B cell (primary cell): ENCODE measurements at regions not wholly inside any gene's neighbourhood (a gene's known extent, or its start where the extent isn't known, plus 50 kb on each side); places are given as distances from the start of the nearest gene placed in this dataset.

Experiments used
- ATAC-seq: fragments of 200-7000 bp; cut with Tn5 transposase; one replicate; pipeline ENCODE4 v1.10.0; 2021; ENCODE audit warnings: low read depth, mild to moderate bottlenecking, moderate number of reproducible peaks, moderate library complexity
- CTCF ChIA-PET: fragments of 350-600 bp; sonication (Branson Sonifier 250); formaldehyde crosslinking; loops from one replicate; lab custom pipeline; 2021; ENCODE audit warnings: antibody characterized with exemption, inconsistent platforms; lab: Charles Lee
- POLR2A ChIA-PET: fragments of 350-600 bp; sonication (Branson Sonifier 250); formaldehyde crosslinking; loops from one replicate; lab custom pipeline; 2021; ENCODE audit warnings: antibody characterized with exemption; lab: Charles Lee
- DNase-seq: peaks from one replicate; pipeline ENCODE4 v3.0.0; 2013
- H2AFZ ChIP-seq: 2 replicates; pipeline ENCODE4 v1.6.1; 2012; ENCODE audit warnings: mild to moderate bottlenecking, low read depth, low read length; ENCODE audit not compliant: insufficient read depth, poor library complexity, severe bottlenecking
- H3K27ac ChIP-seq, 2 donors: 1 replicate in 1 of 2; 2 replicates in 1 of 2; pipeline ENCODE4 v1.5.1; 2012 to 2013; ENCODE audit warnings: low read length in 2 of 2, mild to moderate bottlenecking in 2 of 2, moderate library complexity in 1 of 2
- H3K27me3 ChIP-seq, 4 experiments: fragments of 200-600 bp in 1 of 4; sonication (generic) in 1 of 4; replicated peaks in 1 of 4; 1 replicate in 2 of 4; 2 replicates in 2 of 4; pipeline versions ENCODE4 v1.6.1 to v1.7.0; 2013 to 2016; ENCODE audit warnings: low read length in 3 of 4, mild to moderate bottlenecking in 2 of 4, mixed read lengths in 1 of 4, moderate library complexity in 1 of 4; ENCODE audit not compliant: insufficient read depth in 4 of 4, control insufficient read depth in 3 of 4; ENCODE audit errors: control extremely low read depth in 1 of 4
- H3K36me3 ChIP-seq, 2 experiments: replicated peaks in 1 of 2; 1 replicate in 1 of 2; 2 replicates in 1 of 2; pipeline versions ENCODE4 v1.6.1 to v1.7.1; 2013; ENCODE audit warnings: low read length in 1 of 2; ENCODE audit not compliant: insufficient read depth in 2 of 2, control insufficient read depth in 1 of 2; ENCODE audit errors: control extremely low read depth in 1 of 2, extremely low read depth in 1 of 2
- H3K4me1 ChIP-seq, 2 donors: fragments of 200-600 bp in 1 of 2; sonication (generic) in 1 of 2; 1 replicate in 1 of 2; 2 replicates in 1 of 2; pipeline versions ENCODE4 v1.5.1 to v1.6.1; 2013 to 2017; ENCODE audit warnings: low read length in 2 of 2; ENCODE audit not compliant: control insufficient read depth in 2 of 2, insufficient read depth in 2 of 2
- H3K4me2 ChIP-seq: replicated peaks from 2 replicates; pipeline ENCODE3; 2012; ENCODE audit warnings: mild to moderate bottlenecking, low read depth, low read length; ENCODE audit not compliant: poor library complexity, severe bottlenecking
- H3K4me3 ChIP-seq, 5 experiments: fragments of 200-600 bp in 1 of 5; sonication (generic) in 1 of 5; 1 replicate in 3 of 5; 2 replicates in 2 of 5; pipeline versions ENCODE4 v1.5.1 to v1.7.0; 2011 to 2016; ENCODE audit warnings: low read length in 4 of 5, mild to moderate bottlenecking in 4 of 5, low read depth in 2 of 5, control low read depth in 1 of 5, moderate library complexity in 1 of 5; ENCODE audit not compliant: insufficient read depth in 1 of 5; ENCODE audit errors: control extremely low read depth in 1 of 5, extremely low read depth in 1 of 5
- H3K79me2 ChIP-seq: fragments of 200-600 bp; sonication (generic); one replicate; pipeline ENCODE4 v1.6.0; 2016; ENCODE audit warnings: low read length; ENCODE audit not compliant: control insufficient read depth, insufficient read depth
- H3K9ac ChIP-seq: fragments of 200-600 bp; sonication (generic); 2 replicates; pipeline ENCODE4 v1.6.1; 2017; ENCODE audit warnings: mild to moderate bottlenecking, low read length, moderate library complexity
- H3K9me3 ChIP-seq, 3 donors: one replicate each; pipeline versions ENCODE4 v1.6.1 to v1.7.1; 2013; ENCODE audit warnings: low read length in 2 of 3; ENCODE audit not compliant: control insufficient read depth in 2 of 3, insufficient read depth in 1 of 3; ENCODE audit errors: control extremely low read depth in 1 of 3
- H4K20me1 ChIP-seq: 2 replicates; pipeline ENCODE4 v1.6.0; 2012; ENCODE audit warnings: mild to moderate bottlenecking, low read length; ENCODE audit not compliant: insufficient read depth, control insufficient read depth, poor library complexity, severe bottlenecking
- H3K27ac Mint-ChIP-seq: one replicate; pipeline ENCODE4 v1.8.0; 2021; ENCODE audit warnings: mixed read lengths
- H3K27me3 Mint-ChIP-seq: one replicate; pipeline ENCODE4 v1.8.0; 2021; ENCODE audit warnings: mixed read lengths
- H3K4me1 Mint-ChIP-seq: one replicate; pipeline ENCODE4 v1.8.0; 2021; ENCODE audit warnings: mixed read lengths
- H3K4me3 Mint-ChIP-seq: one replicate; pipeline ENCODE4 v1.8.0; 2021; ENCODE audit warnings: mixed read lengths
- H3K9me3 Mint-ChIP-seq: one replicate; pipeline ENCODE4 v1.8.0; 2022; ENCODE audit warnings: mixed read lengths; ENCODE audit not compliant: insufficient read depth
- EZH2 ChIP-seq: IDR thresholded peaks from 2 replicates; pipeline ENCODE4 v1.6.1; 2012; ENCODE audit warnings: borderline replicate concordance, low read depth, mild to moderate bottlenecking, moderate library complexity, low read length; ENCODE audit not compliant: insufficient read depth, poor library complexity, severe bottlenecking
- WGBS: methylation state at CpG from one replicate; pipeline ENCODE4 v1.1.5; 2013; ENCODE audit warnings: missing lambda C conversion rate; ENCODE audit not compliant: insufficient coverage; 5-methylcytosine and 5-hydroxymethylcytosine counted together
- intact Hi-C: fragments of 100-400 bp; cut with micrococcal nuclease; formaldehyde crosslinking; loops from one replicate; pipeline ENCODE4 v1.10.0; 2022
- TF ChIP-seq, protein P1 (sequence below): fragments of 200-600 bp; IDR thresholded peaks from one replicate; pipeline ENCODE4 v1.8.0; 2022; ENCODE audit warnings: antibody characterized with exemption, mild to moderate bottlenecking

DNA sequence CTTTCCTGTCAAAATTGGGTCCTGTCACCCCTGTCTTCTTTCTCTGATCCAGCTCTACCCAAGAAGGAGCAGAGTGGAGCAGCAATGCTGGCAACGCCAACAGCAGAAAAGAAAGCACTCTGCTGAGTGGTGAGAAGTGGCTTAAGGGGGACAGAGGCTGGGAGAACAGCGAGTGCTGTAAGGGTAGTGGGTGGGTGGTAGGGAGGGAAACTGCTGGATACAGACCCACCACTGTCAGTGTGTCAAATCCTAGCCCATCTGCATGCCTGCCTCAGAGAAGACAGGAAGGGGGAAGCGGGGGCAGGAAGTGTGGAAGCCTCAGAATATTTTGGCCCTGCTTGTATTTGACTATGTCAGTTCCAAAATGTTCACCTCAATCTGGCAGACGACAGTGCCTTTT is 170.4 kb upstream of the MAST4 start:
- no peak overlapping the region for H3K4me3 ChIP-seq
- H3K4me1 ChIP-seq = no peaks in the 10 kb centered on the region
- H3K4me3 Mint-ChIP-seq = no peak overlapping the region
- H3K9me3 ChIP-seq = peaks cover 0 to 6% (median 0%) of the 10 kb centered on the region in 3 donors
- intact Hi-C loops = no loop called here
- H3K4me1 Mint-ChIP-seq = no peaks in the 10 kb centered on the region
- no peak for DNase-seq
- CTCF ChIA-PET = no interaction called here
- H4K20me1 ChIP-seq = no peaks in the 10 kb centered on the region
- no peak overlapping the region for H3K27ac ChIP-seq
- 100% methylated on average over 3 of the region's 4 CpGs for WGBS
- H2AFZ ChIP-seq = no peak overlapping the region
- ATAC-seq = no peak
- no peak overlapping the region for H3K27ac Mint-ChIP-seq
- H3K79me2 ChIP-seq = no peaks in the 10 kb centered on the region
- TF ChIP-seq EZH2 = no peak
- no peak overlapping the region for H3K4me2 ChIP-seq
- POLR2A ChIA-PET = no interaction called here
- no peak overlapping the region for H3K9ac ChIP-seq
- no peaks in the 10 kb centered on the region for H3K36me3 ChIP-seq
- H3K27me3 Mint-ChIP-seq = peaks cover 20% of the 10 kb centered on the region
- peaks cover 5% of the 10 kb centered on the region for H3K9me3 Mint-ChIP-seq
- H3K27me3 ChIP-seq = peaks cover 0 to 4% (median 0%) of the 10 kb centered on the region in 4 experiments

DNA sequence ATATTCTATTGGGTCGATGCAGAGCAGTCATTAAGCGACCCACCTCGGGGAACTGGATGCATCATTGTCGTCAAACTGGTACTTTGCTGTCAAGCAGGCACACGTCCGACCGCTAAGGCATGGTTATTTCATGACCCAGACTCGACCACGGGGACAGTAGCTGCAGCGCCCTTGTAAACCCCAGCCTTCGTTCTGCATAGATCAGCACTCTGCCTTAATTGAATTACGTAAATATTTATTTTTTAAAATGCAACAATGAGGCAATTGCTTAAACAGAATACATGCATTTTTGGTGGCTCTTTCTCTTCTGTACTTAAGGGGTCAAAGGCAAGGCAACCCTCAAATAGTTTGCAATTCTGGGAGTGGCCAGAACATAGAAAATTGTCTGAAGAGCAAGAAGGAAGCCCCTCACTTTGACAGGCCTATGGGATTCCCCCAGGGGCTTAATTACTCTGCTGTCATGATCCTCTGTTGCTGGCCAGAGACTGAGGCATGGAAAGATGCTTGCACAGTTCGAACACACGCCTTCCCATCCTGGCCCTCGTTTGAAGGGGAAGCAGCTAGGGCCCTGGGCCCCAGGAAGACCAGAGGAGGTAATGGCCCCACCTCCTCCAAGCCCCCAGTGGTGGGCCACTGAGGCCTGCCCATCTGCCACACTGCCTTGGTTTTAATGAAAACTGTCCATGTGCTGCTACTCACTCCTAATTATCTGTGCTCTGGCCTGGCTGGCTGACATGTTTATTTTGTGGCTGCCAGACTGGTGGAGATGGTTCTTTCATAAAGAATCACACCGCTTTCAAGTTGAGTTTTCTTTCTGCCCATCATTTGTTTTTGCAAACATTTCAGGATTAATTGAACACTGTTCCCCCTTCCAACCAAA is 169.7 kb upstream of the MAST4 start:
- H3K4me3 ChIP-seq = no peak overlapping the region
- H3K27ac Mint-ChIP-seq = no peak overlapping the region
- no peaks in the 10 kb centered on the region for H3K79me2 ChIP-seq
- DNase-seq (no peak), ATAC-seq (no peak)
- ChIA-PET CTCF (no interaction called here), POLR2A (no interaction called here)
- H3K9ac ChIP-seq = no peak overlapping the region
- H3K27me3 ChIP-seq = peaks cover 0 to 4% (median 0%) of the 10 kb centered on the region in 4 experiments
- TF ChIP-seq, protein P1, sequence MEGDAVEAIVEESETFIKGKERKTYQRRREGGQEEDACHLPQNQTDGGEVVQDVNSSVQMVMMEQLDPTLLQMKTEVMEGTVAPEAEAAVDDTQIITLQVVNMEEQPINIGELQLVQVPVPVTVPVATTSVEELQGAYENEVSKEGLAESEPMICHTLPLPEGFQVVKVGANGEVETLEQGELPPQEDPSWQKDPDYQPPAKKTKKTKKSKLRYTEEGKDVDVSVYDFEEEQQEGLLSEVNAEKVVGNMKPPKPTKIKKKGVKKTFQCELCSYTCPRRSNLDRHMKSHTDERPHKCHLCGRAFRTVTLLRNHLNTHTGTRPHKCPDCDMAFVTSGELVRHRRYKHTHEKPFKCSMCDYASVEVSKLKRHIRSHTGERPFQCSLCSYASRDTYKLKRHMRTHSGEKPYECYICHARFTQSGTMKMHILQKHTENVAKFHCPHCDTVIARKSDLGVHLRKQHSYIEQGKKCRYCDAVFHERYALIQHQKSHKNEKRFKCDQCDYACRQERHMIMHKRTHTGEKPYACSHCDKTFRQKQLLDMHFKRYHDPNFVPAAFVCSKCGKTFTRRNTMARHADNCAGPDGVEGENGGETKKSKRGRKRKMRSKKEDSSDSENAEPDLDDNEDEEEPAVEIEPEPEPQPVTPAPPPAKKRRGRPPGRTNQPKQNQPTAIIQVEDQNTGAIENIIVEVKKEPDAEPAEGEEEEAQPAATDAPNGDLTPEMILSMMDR = no peak
- no peak for TF ChIP-seq EZH2
- H3K4me1 Mint-ChIP-seq = no peaks in the 10 kb centered on the region
- intact Hi-C loops = no loop called here
- no peak overlapping the region for H2AFZ ChIP-seq
- peaks cover 21% of the 10 kb centered on the region for H3K27me3 Mint-ChIP-seq
- H3K4me1 ChIP-seq = no peaks in the 10 kb centered on the region
- peaks cover 5% of the 10 kb centered on the region for H3K9me3 Mint-ChIP-seq
- H3K27ac ChIP-seq = no peak overlapping the region
- H3K9me3 ChIP-seq = peaks cover 0 to 6% (median 0%) of the 10 kb centered on the region in 3 donors
- H3K4me2 ChIP-seq = no peak overlapping the region
- H3K36me3 ChIP-seq = no peaks in the 10 kb centered on the region
- no peak overlapping the region for H3K4me3 Mint-ChIP-seq
- no peaks in the 10 kb centered on the region for H4K20me1 ChIP-seq
- WGBS = 94% methylated on average over 12 of the region's 16 CpGs
